ENCODE measurements at regions not wholly inside any gene's neighbourhood (a gene's known extent, or its start where the extent isn't known, plus 50 kb on each side); places are given as distances from the start of the nearest gene placed in this dataset.
A peak's percentile ranks its signal among the peaks of the same experiment; 100 is the strongest.
"Not testable (repeated sequence)": the region's sequence is repeated elsewhere in the genome, so short reads cannot be mapped to it uniquely, and the experiment has no call there.

- H3K4me3 ChIP-seq (ENCODE audit: low read depth, low read length) = no peak overlapping the region
- no peak for TF ChIP-seq CTCF (IDR thresholded peaks at IDR 0.05; ENCODE audit: insufficient read depth, low read depth, low read length, missing control alignments)
- DNase-seq (ENCODE audit: low read depth) = no peak
These were observed 504.6 kb upstream of the NR5A2 start for GRCh38 chr1:199522936-199523335.

- no peak overlapping the region for H3K4me3 ChIP-seq (ENCODE audit: low read depth, low read length)
- TF ChIP-seq CTCF (IDR thresholded peaks at IDR 0.05; ENCODE audit: insufficient read depth, low read depth, low read length, missing control alignments) = no peak
- DNase-seq (ENCODE audit: low read depth) = no peak
These were observed 498.2 kb upstream of the NR5A2 start for GRCh38 chr1:199529324-199529723.

- DNase-seq (ENCODE audit: low read depth) = not testable (repeated sequence)
These were observed 494.1 kb upstream of the NR5A2 start for GRCh38 chr1:199533361-199533760.

GRCh38 chr1:199545780-199546179 lies 481.7 kb upstream of the NR5A2 start:
- no peak for TF ChIP-seq CTCF (IDR thresholded peaks at IDR 0.05; ENCODE audit: insufficient read depth, low read depth, low read length, missing control alignments)

More at GRCh38 chr1:199533361-199533760, 494.1 kb upstream of the NR5A2 start:
- H3K4me3 ChIP-seq (ENCODE audit: low read depth, low read length) = not testable (repeated sequence)

GRCh38 chr1:199546323-199546722 lies 481.2 kb upstream of the NR5A2 start:
- DNase-seq (ENCODE audit: low read depth) = peak; percentile 16
- no peak overlapping the region for H3K4me3 ChIP-seq (ENCODE audit: low read depth, low read length)
- no peak for TF ChIP-seq CTCF (IDR thresholded peaks at IDR 0.05; ENCODE audit: insufficient read depth, low read depth, low read length, missing control alignments)

More at GRCh38 chr1:199545780-199546179, 481.7 kb upstream of the NR5A2 start:
- peak; percentile 33 for DNase-seq (ENCODE audit: low read depth)
- H3K4me3 ChIP-seq (ENCODE audit: low read depth, low read length) = no peak overlapping the region

- TF ChIP-seq CTCF (IDR thresholded peaks at IDR 0.05; ENCODE audit: insufficient read depth, low read depth, low read length, missing control alignments) = no peak
- H3K4me3 ChIP-seq (ENCODE audit: low read depth, low read length) = no peak overlapping the region
- DNase-seq (ENCODE audit: low read depth) = no peak
These were observed 478.1 kb upstream of the NR5A2 start for GRCh38 chr1:199549421-199549820.

GRCh38 chr1:199550199-199551065 lies 477.1 kb upstream of the NR5A2 start:
- DNase-seq (ENCODE audit: low read depth) = no peak
- no peak overlapping the region for H3K4me3 ChIP-seq (ENCODE audit: low read depth, low read length)

More at GRCh38 chr1:199550199-199551065, 477.1 kb upstream of the NR5A2 start:
- no peak for TF ChIP-seq CTCF (IDR thresholded peaks at IDR 0.05; ENCODE audit: insufficient read depth, low read depth, low read length, missing control alignments)

Measured in GM12865 (cell line).